NCI-H2196 treated with DMSO at 0.1 percent for 48 hours (cell line): ENCODE measurements at regions not wholly inside any gene's neighbourhood (a gene's known extent, or its start where the extent isn't known, plus 50 kb on each side); places are given as distances from the start of the nearest gene placed in this dataset.
"Not testable (repeated sequence)": the region's sequence is repeated elsewhere in the genome, so short reads cannot be mapped to it uniquely, and the experiment has no call there.

ENCODE experiments used
- DNase-seq: peaks from one replicate; lab custom pipeline; 2025; ENCODE audit not compliant: unreplicated experiment; lab: John Stamatoyannopoulos, UW

DNA sequence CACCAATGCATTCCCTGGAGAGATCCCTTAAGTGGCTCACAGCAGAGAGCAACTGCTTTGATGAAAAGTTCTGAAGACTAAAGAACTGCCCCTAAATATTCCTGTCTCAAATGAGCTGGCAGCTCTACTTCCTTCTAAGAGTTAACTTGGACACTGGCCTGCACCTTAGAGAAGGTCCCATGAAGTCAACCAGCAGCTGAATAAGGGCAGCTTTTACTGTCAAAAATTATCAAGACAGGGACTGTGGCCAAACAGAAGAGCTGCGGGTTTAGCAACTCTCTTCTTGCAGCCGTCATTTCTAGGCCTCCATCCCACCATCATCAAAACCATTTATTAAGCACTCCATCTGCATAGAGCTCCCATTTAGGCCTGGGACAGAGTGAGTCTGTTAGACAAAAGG, 491.1 kb upstream of the TSHZ3 start:
- DNase-seq: no peak

DNA sequence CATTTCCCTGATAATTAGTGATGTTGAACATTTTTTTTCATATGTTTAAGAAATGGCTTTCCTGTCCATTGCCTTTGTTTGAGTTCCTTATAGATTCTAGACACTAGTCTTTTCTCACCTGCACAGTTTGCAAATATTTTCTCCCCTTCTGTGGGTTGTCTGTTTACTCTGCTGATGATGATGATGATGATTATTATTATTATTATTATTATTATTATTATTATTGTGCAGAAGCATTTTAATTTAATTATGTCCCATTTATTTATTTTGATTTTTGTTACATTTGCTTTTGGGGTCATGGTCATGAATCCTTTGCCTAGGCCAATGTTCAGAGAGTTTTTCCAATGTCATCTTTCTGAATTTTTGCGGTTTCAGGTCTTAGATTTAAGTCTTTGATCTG, 492.5 kb upstream of the TSHZ3 start:
- DNase-seq: no peak

DNA sequence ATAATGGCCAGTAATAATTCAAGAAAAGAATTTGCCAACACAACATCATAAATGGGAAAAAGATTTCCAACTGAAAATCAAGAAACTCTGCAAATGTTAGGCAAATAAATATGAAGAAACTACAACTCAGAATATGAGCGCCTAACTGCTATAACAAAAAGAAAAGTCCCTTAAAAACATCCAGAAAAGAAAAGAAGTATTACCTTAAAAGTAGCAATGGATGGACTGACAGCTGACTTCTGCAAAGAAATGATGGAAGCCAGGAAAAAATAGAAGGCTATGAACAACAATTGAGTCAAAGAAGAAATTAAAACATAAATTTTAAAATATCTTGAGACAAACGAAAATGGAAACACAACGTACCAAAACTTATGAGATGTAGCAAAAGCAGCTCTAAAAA, 482.3 kb upstream of the ZNF507 start:
- DNase-seq: no peak

DNA sequence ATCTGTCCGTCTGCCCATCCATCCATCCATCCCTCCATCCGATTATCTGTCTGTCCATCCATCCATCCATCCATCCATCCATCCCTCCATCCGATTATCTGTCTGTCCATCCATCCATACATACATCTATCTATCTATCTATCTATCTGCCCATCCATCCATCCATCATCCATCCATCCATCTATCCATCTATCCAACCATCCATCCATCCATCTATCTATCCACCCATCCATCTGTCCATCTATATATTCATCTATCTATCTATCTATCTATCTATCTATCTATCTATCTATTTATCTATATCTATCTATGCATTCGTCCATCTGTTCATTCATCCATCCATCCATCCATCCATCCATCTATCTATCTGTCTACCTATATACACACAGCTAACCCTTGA, 471.1 kb upstream of the ZNF507 start:
- DNase-seq: no peak

DNA sequence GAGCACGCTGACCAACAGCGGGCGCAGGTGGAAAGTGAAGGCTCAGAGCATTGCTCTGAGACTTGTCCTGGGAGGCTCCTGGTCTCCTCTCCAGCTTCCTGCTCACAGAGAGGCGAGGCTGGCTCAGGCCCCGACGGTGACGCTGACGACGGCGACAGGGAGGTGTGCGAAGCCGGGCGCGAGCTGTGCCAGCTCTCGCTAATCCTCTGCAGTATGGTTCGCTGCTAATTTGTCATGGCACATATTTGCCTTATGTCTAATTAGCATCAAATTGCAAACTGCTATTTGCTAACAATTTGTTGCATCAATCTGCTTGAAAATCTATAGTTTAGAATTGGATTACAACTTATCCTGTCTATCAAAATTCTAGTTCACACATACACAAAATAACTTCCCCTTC, 469.8 kb upstream of the ZNF507 start:
- DNase-seq: no peak

DNA sequence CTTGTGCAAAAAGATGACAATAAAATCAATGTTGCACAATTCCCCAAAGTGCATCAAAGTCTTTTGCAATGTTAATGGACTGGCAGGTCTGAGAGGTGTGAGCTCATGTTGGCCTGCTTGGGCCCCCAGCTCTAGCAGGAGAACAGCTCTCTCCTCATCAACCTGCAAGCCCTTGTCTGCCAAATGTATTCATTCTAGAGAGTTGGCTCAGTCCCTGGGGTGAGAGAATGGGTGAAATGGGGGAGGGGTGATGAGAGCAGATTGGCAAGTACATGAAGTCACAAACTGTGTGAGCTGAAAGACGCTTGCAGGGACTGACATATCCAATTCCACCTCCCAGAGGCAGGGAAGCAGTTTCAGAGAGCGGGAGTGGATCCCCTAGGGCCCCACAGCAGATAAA, 465.1 kb upstream of the ZNF507 start:
- DNase-seq: no peak

DNA sequence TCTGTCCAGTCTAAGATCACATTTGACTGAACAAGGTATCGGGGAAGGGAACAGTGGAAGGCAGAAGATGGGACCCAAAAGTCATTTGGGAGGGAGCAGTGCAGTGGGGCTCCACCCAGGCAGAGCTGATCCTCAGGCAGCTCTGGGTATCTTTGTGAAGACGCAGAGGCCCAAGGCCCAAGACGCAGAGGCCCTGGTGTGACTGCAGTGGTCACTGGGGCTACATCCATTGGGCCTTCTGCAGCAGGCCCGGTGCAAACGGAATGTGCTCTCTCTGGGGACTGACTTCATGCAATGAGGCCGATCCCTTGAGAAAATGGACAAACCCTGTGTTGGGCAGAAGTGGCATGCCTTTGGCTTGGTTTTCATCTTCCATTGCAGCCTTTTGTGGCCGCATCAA, 463.4 kb upstream of the ZNF507 start:
- no peak for DNase-seq

DNA sequence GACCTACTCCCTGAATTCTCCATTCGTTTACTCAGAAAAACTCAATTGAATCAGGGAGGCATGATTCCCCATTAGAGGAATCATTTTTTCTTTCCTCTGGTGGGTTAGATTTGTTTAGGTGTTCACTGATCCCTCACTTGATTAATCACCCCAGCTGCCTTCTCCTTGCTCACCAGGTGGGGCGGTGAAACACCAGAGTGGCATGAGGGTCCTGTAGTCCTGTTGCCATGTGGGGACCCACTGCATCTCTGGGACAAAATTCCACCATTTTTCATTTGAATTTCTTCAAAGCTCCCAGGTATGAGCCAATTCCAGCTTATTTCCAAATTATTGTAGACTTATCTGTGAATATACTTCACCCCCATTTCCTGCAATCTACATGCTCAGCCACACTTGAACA, 462.7 kb upstream of the ZNF507 start:
- no peak for DNase-seq

DNA sequence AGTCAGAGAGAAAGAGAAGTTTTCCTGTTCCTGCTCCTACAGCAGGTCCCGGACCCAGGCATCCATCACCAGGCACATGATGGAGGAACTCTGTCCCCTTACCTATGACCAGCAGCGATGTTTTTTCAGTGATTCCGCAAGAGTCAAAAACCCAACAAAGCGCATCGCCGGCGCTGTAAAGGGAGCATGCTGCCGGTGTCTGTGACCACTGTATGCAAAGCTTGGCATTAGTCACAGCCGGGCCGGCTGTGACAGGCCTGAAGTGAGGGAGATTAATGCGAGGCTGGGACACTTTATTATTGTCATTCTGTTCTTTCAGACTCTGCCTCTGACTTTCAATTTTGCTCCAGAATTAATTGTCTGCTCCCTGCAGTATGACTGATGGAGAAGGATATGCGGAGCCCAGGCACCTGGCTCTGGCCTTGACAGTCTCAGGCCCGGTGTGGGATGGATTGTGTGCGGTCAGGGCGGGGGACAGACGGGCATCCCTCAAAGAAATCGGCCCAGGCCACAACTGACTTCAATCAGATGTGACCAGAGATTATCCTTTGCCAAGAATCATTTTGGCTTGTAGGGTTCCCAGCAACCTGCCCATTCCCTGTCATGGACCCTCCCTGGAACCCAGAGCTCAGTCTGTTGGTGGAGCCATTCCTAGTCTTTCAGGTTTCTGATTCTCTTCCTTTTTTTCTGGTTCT, 462.0 kb upstream of the ZNF507 start:
- DNase-seq: no peak

DNA sequence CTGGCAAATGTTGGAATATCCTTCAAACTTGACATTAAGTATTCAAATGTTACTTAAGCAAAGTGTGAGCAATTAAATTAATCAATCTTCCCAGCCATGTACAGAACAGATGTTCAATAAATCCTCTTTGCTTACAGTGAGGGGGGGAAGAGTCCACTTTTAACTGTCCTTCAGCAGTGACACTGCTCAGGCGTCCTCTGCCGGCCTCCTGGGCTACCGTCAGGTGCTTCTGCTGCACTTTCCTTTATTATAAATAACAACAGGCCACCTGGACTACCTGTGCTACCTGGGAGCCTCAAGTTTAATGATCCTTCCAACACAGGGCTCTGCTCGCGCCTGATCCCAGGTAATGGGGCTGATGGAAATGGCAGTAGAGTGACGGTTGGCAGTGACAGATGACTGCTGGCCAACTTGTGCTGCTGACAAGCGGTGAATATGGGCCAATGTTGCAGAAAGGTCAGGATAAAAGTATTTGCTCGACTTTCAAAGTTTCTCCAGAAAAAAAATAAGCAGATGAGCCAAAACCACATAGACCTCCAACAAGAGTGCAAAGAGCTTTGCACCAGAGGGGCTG, 460.0 kb upstream of the ZNF507 start:
- DNase-seq: no peak

DNA sequence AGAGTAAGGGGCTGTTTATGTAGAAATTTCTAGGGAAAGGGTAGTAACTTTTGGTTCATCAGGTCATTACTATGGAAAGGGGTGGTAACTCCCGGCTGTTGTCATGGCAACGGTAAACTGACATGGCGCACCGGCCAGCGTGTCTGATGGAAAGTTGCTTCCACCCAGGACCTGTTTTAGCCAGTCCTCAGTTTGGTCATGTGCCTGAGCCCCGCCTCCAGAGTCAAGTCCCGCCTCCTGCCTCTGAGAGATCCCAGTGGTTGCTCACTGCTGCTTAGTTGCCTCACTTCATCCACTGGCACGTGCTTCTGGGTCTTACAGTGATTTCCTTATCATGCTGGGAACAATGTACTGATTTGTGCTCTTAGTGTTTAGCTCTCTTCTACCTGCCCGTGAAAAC, 455.2 kb upstream of the ZNF507 start:
- no peak for DNase-seq

DNA sequence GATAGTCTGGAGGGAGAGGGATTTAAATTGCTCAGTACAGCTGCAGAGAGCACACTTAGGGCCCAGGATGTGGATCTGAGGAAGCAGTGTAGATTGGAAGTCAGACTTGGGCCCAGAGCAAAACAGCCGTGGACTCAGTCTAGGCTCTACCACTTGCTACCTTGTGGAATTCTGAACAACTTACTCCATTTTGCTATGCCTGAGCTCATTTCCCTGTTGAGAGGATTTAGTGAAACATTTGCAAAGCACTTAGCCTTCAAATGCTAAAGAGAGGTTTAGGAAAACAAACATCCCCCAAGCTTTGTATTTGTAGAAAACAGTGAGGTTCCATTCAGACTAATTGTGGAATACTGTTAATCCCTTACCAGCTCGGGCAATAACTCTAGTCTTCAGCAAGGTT, 453.4 kb upstream of the ZNF507 start:
- DNase-seq: no peak

DNA sequence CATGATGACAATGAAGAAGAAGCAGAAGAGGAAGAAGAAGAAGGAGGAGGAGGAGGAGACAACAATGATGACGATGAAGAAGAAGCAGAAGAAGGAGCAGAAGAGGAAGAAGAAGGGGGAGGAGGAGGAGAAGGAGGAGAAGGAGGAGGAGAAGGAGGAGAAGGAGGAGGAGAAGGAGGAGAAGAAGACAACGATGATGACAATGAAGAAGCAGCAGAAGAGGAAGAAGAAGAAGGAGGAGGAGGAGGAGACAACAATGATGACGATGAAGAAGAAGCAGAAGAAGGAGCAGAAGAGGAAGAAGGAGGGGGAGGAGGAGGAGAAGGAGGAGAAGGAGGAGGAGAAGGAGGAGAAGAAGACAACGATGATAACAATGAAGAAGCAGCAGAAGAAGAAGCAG, 451.9 kb upstream of the ZNF507 start:
- DNase-seq: not testable (repeated sequence)

DNA sequence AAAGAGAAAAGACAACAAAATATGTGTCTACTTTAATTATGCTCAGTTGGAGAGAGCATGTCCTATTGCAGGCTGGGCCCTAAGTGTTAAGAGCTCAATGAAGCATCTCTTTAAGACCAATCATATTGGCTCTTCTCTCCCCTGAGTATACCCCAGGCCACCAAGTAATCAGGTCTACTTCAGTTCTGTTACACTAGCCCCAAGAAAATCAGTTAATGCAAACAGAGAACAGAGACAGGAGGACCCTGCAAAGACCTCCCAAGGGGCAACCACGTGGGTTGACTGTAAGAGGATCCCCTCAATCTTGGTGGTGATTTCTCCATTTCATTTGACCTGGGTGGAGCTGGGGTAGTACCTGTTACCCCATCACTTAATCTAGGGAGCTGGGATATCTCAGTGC, 451.0 kb upstream of the ZNF507 start:
- DNase-seq: no peak

DNA sequence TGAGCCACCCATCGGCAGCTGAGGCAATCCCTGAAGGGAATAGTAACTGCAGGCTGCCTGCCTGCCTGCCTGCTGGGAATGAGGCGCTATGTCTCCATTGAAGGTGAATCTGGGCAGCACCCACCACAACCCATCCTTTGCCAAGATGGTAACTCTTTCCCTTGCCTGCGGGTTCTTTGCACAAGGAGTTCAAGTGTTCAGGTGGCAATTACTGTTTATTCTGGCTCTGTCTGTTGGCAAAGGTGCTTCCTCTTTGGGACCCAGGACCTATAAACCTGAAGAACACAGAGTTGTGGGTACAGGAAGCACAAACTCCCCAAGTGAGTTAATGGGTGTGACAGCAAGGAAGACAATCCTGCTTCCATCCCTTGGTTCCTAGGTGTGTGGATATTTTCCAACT, 448.1 kb upstream of the ZNF507 start:
- DNase-seq: no peak

DNA sequence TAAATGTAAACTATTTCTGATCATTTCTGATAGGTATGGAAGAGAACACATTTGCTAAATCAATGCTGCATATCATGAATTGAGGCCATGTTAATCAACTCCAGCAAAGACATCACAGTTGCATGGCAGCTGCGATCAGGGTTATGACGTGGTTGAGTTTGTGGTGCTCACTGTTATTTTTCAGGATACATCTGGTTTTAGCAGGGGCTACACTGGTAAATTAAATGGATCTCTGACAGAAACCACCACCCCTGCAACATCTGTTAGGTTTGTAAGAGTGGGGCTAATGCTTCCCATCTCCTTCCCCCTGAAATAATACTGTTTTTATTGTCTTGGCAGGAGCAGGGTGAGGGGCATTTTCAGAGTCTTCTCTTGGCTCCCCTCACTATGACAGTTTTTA, 444.4 kb upstream of the ZNF507 start:
- no peak for DNase-seq

DNA sequence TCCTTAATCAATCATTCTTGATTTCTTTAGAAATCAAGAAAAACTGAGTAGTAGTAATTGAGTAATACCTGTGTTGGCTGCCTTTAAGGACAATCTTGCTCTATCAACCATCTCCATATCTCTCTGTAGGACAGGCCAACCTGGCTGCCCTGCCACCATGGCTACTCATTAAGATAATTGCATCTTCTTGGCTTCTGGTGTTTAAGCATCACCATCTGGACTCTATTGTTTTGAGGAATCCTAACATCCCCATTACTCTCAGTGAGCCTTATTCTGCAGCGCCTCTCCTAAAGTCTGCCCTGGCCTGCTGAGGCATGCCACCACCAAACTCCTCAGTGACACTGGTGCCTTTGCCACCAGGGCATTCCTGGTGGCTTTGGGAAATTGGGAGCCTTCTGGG, 442.6 kb upstream of the ZNF507 start:
- no peak for DNase-seq

DNA sequence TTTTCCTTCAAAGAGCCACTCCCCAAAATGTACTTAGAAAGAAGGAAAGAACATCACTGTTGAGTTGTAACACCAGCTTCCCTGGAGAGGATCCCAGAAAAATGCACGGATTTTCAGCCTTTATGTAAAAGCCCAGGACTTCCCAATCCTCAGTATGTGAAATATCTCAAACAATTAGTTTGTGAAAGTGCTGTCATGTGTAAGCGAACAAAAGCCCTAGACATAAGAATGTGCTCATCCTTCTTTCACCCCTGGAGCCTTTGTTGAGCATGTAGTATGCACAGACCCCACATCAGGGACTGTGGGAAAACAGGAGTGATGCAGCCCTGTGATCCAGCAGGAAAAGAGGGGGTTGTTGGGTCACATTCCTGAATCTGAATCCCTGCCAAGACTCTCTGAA, 441.4 kb upstream of the ZNF507 start:
- no peak for DNase-seq

DNA sequence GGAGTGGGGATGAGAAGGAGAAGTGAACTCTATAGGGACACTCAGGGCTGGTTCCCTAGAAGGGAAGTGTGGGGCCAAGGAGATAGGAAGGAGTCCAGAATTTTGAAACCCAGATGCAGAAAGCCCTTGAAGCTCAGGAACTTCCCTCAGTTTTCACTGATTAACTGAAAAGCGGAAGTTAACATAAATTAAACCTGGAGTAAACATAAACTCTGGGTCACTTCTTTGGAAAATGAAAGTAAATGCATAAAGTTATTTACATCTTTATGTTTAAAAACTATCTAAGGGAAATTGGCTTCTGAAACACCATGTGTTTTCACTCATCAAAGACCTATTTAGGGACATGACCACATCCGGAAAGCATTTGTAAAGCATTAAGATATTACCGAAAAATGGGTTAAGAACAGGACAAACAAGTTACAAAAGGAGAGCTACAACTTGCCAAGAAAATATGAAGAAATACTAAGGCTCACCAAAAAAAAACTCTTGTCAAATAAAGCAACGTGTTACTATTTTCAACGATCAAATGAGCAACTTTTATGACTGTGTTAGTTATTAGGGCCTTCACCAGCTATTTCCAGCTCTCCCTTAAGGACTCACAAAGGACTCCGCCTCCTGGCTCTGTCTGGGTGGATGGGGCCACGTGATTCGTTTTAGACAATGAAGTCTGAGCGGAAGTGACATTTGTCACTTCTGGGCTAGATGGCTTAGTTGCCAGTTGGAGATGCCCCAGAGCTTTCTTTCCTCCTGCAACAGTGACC, 439.1 kb upstream of the ZNF507 start:
- DNase-seq: no peak

DNA sequence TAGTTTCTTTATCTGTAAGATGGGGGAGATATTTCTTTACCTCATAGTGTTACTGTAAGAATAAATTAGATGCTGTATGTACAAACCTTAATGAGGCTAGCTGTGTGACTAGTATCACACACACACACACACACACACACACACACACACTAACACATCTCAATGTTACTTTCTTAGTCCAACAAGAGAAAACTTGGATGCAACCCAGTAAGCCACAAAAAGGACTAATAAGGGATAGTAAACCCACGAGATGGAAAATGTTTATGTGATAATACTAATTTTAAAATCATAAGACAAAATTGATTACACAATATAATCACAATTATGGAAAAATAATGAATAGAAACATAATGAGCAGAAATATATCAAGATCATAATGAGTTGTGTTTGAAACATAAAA, 437.7 kb upstream of the ZNF507 start:
- no peak for DNase-seq

DNA sequence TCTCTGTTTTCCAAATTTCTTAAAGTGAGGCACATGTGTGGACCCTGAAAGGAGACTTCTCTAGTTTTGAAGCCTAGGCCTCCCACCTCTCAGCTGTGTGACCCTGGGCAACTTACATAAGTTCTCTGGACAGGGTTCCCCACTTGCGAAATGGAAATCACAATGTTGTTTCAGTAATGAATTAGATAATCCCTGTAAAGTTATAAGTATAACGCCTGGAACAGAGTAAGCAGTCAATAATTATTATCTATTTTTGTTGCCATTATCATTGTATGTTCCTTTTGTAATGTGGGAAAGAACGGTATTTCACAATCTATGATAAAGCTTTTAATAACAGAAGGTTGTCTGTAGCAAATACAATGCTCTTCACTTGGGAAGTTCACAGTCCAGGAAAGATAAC, 437.3 kb upstream of the ZNF507 start:
- no peak for DNase-seq

DNA sequence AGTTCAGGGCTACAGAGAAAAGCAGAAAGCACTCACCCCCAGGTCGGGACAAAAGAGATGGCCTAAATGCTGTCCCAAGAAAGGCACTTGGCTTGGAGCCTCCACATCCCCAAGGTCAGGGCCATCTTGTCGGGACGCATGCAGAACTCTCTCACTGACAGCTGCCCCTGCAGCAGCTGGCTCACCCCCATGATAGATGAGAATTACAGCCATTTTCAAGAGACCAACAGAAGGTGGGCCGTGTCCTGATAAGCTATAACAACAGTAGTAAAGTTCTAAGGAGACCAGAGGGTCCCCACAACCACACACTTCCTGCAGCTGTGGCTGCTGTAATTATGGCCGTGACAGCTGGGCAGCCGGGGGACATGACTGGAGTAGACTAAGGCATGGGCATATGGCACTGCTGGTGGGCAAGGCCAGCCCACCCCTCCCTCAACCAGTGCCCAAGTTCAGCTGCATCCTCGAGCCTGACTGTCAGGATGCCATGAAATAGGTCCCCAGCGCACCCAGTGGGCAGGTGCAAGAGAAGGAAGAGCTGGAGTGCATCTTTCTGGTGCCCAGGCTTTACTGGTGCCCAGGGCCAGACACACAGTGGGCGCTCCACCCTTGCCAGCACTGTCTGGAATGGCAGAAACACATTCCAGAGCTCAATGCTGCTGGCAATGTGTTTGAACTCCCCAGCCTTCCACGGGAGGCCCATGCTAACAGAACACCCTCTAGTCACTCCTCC, 436.7 kb upstream of the ZNF507 start:
- DNase-seq: no peak
